Uterus (tissue), 2 donors: ENCODE measurements at regions not wholly inside any gene's neighbourhood (a gene's known extent, or its start where the extent isn't known, plus 50 kb on each side); places are given as distances from the start of the nearest gene placed in this dataset.

Experiments
- CTCF ChIP-seq, 4 experiments: fragments of 200-600 bp in 2 of 4; fragments of 450-650 bp in 2 of 4; sonication (generic) in 2 of 4; IDR thresholded peaks; one replicate each; pipeline ENCODE4 v1.5.1; 2016 to 2019; ENCODE audit warnings: antibody characterized with exemption in 4 of 4, mild to moderate bottlenecking in 2 of 4, moderate library complexity in 1 of 4
- POLR2A ChIP-seq, 2 donors: fragments of 450-650 bp; IDR thresholded peaks; one replicate each; pipeline ENCODE4 v1.6.1; 2016; ENCODE audit warnings: antibody characterized with exemption in 2 of 2, mild to moderate bottlenecking in 1 of 2, moderate library complexity in 1 of 2

- no peak for TF ChIP-seq CTCF (IDR thresholded peaks at IDR 0.05)
- no peak for TF ChIP-seq POLR2A (IDR thresholded peaks at IDR 0.05)
These were observed 244.8 kb upstream of the POU3F2 start for GRCh38 chr6:98589536-98589935.
